H1 (cell line): ENCODE measurements at regions not wholly inside any gene's neighbourhood (a gene's known extent, or its start where the extent isn't known, plus 50 kb on each side); places are given as distances from the start of the nearest gene placed in this dataset.

Experiments used
- BACH1 ChIP-seq: IDR thresholded peaks from 2 replicates; pipeline ENCODE4 v1.6.1; 2012; ENCODE audit warnings: low read length, improper control_type of control experiment
- EZH2 ChIP-seq: fragments of 200-600 bp; sonication (generic); IDR thresholded peaks from 2 replicates; pipeline ENCODE4 v1.7.1; 2012; ENCODE audit warnings: low read depth, mild to moderate bottlenecking, moderate library complexity, low read length, inconsistent platforms; ENCODE audit not compliant: severe bottlenecking
- POLR2A ChIP-seq, 2 experiments: IDR thresholded peaks; 1 replicate in 1 of 2; 2 replicates in 1 of 2; pipeline ENCODE4 v1.6.1; 2011; ENCODE audit warnings: low read depth in 2 of 2, low read length in 2 of 2, mild to moderate bottlenecking in 2 of 2; ENCODE audit errors: control extremely low read depth in 1 of 2
- TAF1 ChIP-seq: IDR thresholded peaks from 2 replicates; pipeline ENCODE4 v1.6.1; 2011; ENCODE audit warnings: mild to moderate bottlenecking, low read depth, low read length
- TF ChIP-seq, protein P1 (sequence below), 3 experiments: IDR thresholded peaks; 1 replicate in 2 of 3; 2 replicates in 1 of 3; pipeline versions ENCODE4 v1.5.1 to v1.6.1; 2011; ENCODE audit warnings: low read length in 3 of 3, mild to moderate bottlenecking in 3 of 3, inconsistent platforms in 2 of 3, low read depth in 1 of 3, moderate library complexity in 1 of 3; ENCODE audit not compliant: insufficient read depth in 1 of 3; ENCODE audit errors: control extremely low read depth in 1 of 3

DNA sequence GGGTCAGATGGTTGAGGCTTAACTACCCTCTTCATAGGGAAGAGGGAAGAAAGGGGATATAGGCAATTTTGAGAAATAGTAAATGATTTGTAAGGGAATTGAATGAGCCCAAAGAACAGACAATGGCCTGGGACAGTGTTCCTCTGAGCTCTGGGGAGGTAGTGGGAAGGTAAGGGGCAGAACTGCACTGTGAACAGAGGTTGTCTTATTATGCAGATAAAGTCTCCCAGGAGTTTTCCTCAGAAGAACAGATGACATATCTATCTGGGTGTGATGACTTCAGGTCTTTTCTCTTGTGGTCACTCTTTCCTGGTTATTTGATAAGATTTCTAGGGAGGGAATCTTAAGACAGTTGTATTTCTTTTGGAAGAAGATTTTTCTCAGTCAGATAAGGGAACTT lies 296.1 kb downstream of the ZEB1 start:
- TF ChIP-seq, protein P1, sequence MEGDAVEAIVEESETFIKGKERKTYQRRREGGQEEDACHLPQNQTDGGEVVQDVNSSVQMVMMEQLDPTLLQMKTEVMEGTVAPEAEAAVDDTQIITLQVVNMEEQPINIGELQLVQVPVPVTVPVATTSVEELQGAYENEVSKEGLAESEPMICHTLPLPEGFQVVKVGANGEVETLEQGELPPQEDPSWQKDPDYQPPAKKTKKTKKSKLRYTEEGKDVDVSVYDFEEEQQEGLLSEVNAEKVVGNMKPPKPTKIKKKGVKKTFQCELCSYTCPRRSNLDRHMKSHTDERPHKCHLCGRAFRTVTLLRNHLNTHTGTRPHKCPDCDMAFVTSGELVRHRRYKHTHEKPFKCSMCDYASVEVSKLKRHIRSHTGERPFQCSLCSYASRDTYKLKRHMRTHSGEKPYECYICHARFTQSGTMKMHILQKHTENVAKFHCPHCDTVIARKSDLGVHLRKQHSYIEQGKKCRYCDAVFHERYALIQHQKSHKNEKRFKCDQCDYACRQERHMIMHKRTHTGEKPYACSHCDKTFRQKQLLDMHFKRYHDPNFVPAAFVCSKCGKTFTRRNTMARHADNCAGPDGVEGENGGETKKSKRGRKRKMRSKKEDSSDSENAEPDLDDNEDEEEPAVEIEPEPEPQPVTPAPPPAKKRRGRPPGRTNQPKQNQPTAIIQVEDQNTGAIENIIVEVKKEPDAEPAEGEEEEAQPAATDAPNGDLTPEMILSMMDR (IDR thresholded peaks at IDR 0.05; ENCODE audit: control extremely low read depth in 1 of 3, insufficient read depth in 1 of 3, low read depth in 1 of 3, low read length in 3 of 3): no peak
- TF ChIP-seq BACH1 (no peak), EZH2 (no peak), POLR2A (IDR thresholded peaks at IDR 0.05; ENCODE audit: control extremely low read depth in 1 of 2, low read depth in 2 of 2, low read length in 2 of 2) (no peak), TAF1 (no peak)
